ENCODE measurements at regions not wholly inside any gene's neighbourhood (a gene's known extent, or its start where the extent isn't known, plus 50 kb on each side); places are given as distances from the start of the nearest gene placed in this dataset.

- POLR2A ChIA-PET, result no interaction called here
Observed at GRCh38 chr6:165791306-165791705, 128.3 kb upstream of the PDE10A start.

GRCh38 chr6:165782812-165783211, 119.8 kb upstream of the PDE10A start:
- ATAC-seq (ENCODE audit: low read depth), result no peak
- no peaks in the 10 kb centered on the region for H3K4me1 Mint-ChIP-seq
- POLR2A ChIA-PET, result no interaction called here
- no peaks in the 10 kb centered on the region for H3K27me3 Mint-ChIP-seq
- H3K36me3 Mint-ChIP-seq, result no peaks in the 10 kb centered on the region
- no peak for DNase-seq
- no peaks in the 10 kb centered on the region for H3K9me3 Mint-ChIP-seq
- no peak overlapping the region for H3K4me3 Mint-ChIP-seq
- no peak overlapping the region for H3K27ac Mint-ChIP-seq

More at GRCh38 chr6:165791306-165791705, 128.3 kb upstream of the PDE10A start:
- Mint-ChIP-seq H3K4me3 (no peak overlapping the region), H3K27ac (no peak overlapping the region), H3K27me3 (peaks cover 4% of the 10 kb centered on the region), H3K9me3 (no peaks in the 10 kb centered on the region), H3K36me3 (no peaks in the 10 kb centered on the region), H3K4me1 (no peaks in the 10 kb centered on the region)
- ATAC-seq (ENCODE audit: low read depth), result no peak
- DNase-seq, result no peak

- Mint-ChIP-seq H3K4me3 (no peak overlapping the region), H3K9me3 (no peaks in the 10 kb centered on the region), H3K36me3 (no peaks in the 10 kb centered on the region), H3K27ac (no peak overlapping the region), H3K4me1 (no peaks in the 10 kb centered on the region), H3K27me3 (no peaks in the 10 kb centered on the region)
- ATAC-seq (ENCODE audit: low read depth) (no peak), DNase-seq (no peak)
- POLR2A ChIA-PET, result no interaction called here
Observed at GRCh38 chr6:165782134-165782533, 119.1 kb upstream of the PDE10A start.

GRCh38 chr6:165777680-165778079, 114.6 kb upstream of the PDE10A start:
- no peaks in the 10 kb centered on the region for H3K9me3 Mint-ChIP-seq
- H3K27me3 Mint-ChIP-seq, result peaks cover 11% of the 10 kb centered on the region
- ATAC-seq (ENCODE audit: low read depth), result no peak
- H3K36me3 Mint-ChIP-seq, result no peaks in the 10 kb centered on the region
- no peak overlapping the region for H3K4me3 Mint-ChIP-seq
- POLR2A ChIA-PET, result no interaction called here
- H3K27ac Mint-ChIP-seq, result no peak overlapping the region
- peaks cover 3% of the 10 kb centered on the region for H3K4me1 Mint-ChIP-seq
- no peak for DNase-seq

- no peaks in the 10 kb centered on the region for H3K9me3 Mint-ChIP-seq
- ATAC-seq (ENCODE audit: low read depth) (no peak), DNase-seq (no peak)
- POLR2A ChIA-PET, result no interaction called here
- H3K4me3 Mint-ChIP-seq, result no peak overlapping the region
- peaks cover 3% of the 10 kb centered on the region for H3K4me1 Mint-ChIP-seq
- no peaks in the 10 kb centered on the region for H3K36me3 Mint-ChIP-seq
- H3K27ac Mint-ChIP-seq, result no peak overlapping the region
- H3K27me3 Mint-ChIP-seq, result peaks cover 11% of the 10 kb centered on the region
Observed at GRCh38 chr6:165776691-165777090, 113.7 kb upstream of the PDE10A start.

GRCh38 chr6:165775721-165776120, 112.7 kb upstream of the PDE10A start:
- no peak overlapping the region for H3K27ac Mint-ChIP-seq

GRCh38 chr6:165774903-165775601, 112.0 kb upstream of the PDE10A start:
- Mint-ChIP-seq H3K36me3 (no peaks in the 10 kb centered on the region), H3K27ac (no peak overlapping the region), H3K4me3 (no peak overlapping the region), H3K9me3 (no peaks in the 10 kb centered on the region), H3K27me3 (peaks cover 11% of the 10 kb centered on the region), H3K4me1 (peaks cover 3% of the 10 kb centered on the region)
- no peak for DNase-seq
- POLR2A ChIA-PET, result no interaction called here
- no peak for ATAC-seq (ENCODE audit: low read depth)

More at GRCh38 chr6:165775721-165776120, 112.7 kb upstream of the PDE10A start:
- H3K36me3 Mint-ChIP-seq, result no peaks in the 10 kb centered on the region
- no peaks in the 10 kb centered on the region for H3K9me3 Mint-ChIP-seq
- POLR2A ChIA-PET, result no interaction called here
- DNase-seq, result no peak
- peaks cover 11% of the 10 kb centered on the region for H3K27me3 Mint-ChIP-seq
- no peak overlapping the region for H3K4me3 Mint-ChIP-seq
- H3K4me1 Mint-ChIP-seq, result peaks cover 3% of the 10 kb centered on the region
- no peak for ATAC-seq (ENCODE audit: low read depth)

- peaks cover 7% of the 10 kb centered on the region for H3K27me3 Mint-ChIP-seq
Observed at GRCh38 chr6:165770397-165771082, 107.5 kb upstream of the PDE10A start.

GRCh38 chr6:165769884-165770283, 106.8 kb upstream of the PDE10A start:
- no peaks in the 10 kb centered on the region for H3K36me3 Mint-ChIP-seq
- no peaks in the 10 kb centered on the region for H3K4me1 Mint-ChIP-seq
- DNase-seq, result no peak
- H3K4me3 Mint-ChIP-seq, result no peak overlapping the region
- H3K27me3 Mint-ChIP-seq, result peaks cover 2% of the 10 kb centered on the region
- no peaks in the 10 kb centered on the region for H3K9me3 Mint-ChIP-seq
- POLR2A ChIA-PET, result no interaction called here
- no peak overlapping the region for H3K27ac Mint-ChIP-seq
- ATAC-seq (ENCODE audit: low read depth), result no peak

More at GRCh38 chr6:165770397-165771082, 107.5 kb upstream of the PDE10A start:
- no peak for ATAC-seq (ENCODE audit: low read depth)
- no peaks in the 10 kb centered on the region for H3K9me3 Mint-ChIP-seq
- POLR2A ChIA-PET, result no interaction called here
- H3K36me3 Mint-ChIP-seq, result no peaks in the 10 kb centered on the region
- H3K4me3 Mint-ChIP-seq, result no peak overlapping the region
- DNase-seq, result no peak
- peaks cover 3% of the 10 kb centered on the region for H3K4me1 Mint-ChIP-seq
- no peak overlapping the region for H3K27ac Mint-ChIP-seq

GRCh38 chr6:165769401-165769800, 106.4 kb upstream of the PDE10A start:
- H3K27me3 Mint-ChIP-seq, result no peaks in the 10 kb centered on the region
- H3K4me1 Mint-ChIP-seq, result no peaks in the 10 kb centered on the region
- H3K27ac Mint-ChIP-seq, result no peak overlapping the region
- no peak for ATAC-seq (ENCODE audit: low read depth)
- no peaks in the 10 kb centered on the region for H3K36me3 Mint-ChIP-seq
- H3K9me3 Mint-ChIP-seq, result no peaks in the 10 kb centered on the region
- DNase-seq, result no peak
- POLR2A ChIA-PET, result no interaction called here
- no peak overlapping the region for H3K4me3 Mint-ChIP-seq

GRCh38 chr6:165768961-165769360, 105.9 kb upstream of the PDE10A start:
- Mint-ChIP-seq H3K27me3 (no peaks in the 10 kb centered on the region), H3K36me3 (no peaks in the 10 kb centered on the region), H3K9me3 (no peaks in the 10 kb centered on the region), H3K4me1 (no peaks in the 10 kb centered on the region), H3K4me3 (no peak overlapping the region), H3K27ac (no peak overlapping the region)
- DNase-seq, result no peak
- POLR2A ChIA-PET, result no interaction called here
- no peak for ATAC-seq (ENCODE audit: low read depth)

GRCh38 chr6:165767228-165767627, 104.2 kb upstream of the PDE10A start:
- no peak for ATAC-seq (ENCODE audit: low read depth)
- DNase-seq, result no peak
- Mint-ChIP-seq H3K4me1 (no peaks in the 10 kb centered on the region), H3K9me3 (no peaks in the 10 kb centered on the region), H3K4me3 (no peak overlapping the region), H3K36me3 (no peaks in the 10 kb centered on the region), H3K27ac (no peak overlapping the region), H3K27me3 (no peaks in the 10 kb centered on the region)
- POLR2A ChIA-PET, result no interaction called here

GRCh38 chr6:165766457-165766856, 103.4 kb upstream of the PDE10A start:
- no peaks in the 10 kb centered on the region for H3K4me1 Mint-ChIP-seq
- DNase-seq, result no peak
- no peak for ATAC-seq (ENCODE audit: low read depth)
- H3K27me3 Mint-ChIP-seq, result no peaks in the 10 kb centered on the region
- H3K4me3 Mint-ChIP-seq, result no peak overlapping the region
- no peak overlapping the region for H3K27ac Mint-ChIP-seq
- H3K9me3 Mint-ChIP-seq, result no peaks in the 10 kb centered on the region
- POLR2A ChIA-PET, result no interaction called here
- H3K36me3 Mint-ChIP-seq, result no peaks in the 10 kb centered on the region

GRCh38 chr6:165766026-165766425, 103.0 kb upstream of the PDE10A start:
- Mint-ChIP-seq H3K9me3 (no peaks in the 10 kb centered on the region), H3K27me3 (no peaks in the 10 kb centered on the region), H3K4me1 (no peaks in the 10 kb centered on the region), H3K27ac (no peak overlapping the region), H3K36me3 (no peaks in the 10 kb centered on the region), H3K4me3 (no peak overlapping the region)
- ATAC-seq (ENCODE audit: low read depth) (no peak), DNase-seq (no peak)
- POLR2A ChIA-PET, result no interaction called here

Data from activated naive CD8-positive, alpha-beta T cell treated with anti-CD3 and anti-CD28 coated beads, Interleukin-2, amount 10 ng/mL, durations not matched to agents 7 days and 5 days (primary cell).